ENCODE measurements at regions not wholly inside any gene's neighbourhood (a gene's known extent, or its start where the extent isn't known, plus 50 kb on each side); places are given as distances from the start of the nearest gene placed in this dataset.

GRCh38 chr2:18821431-18821830 lies 232.1 kb upstream of the NT5C1B start:
- TF ChIP-seq CTCF (IDR thresholded peaks at IDR 0.05; ENCODE audit: extremely low read depth in 1 of 2, insufficient read depth in 1 of 2, low read depth in 1 of 2, low read length in 2 of 2) (no peak), POLR2A (IDR thresholded peaks at IDR 0.05; ENCODE audit: low read depth, low read length) (no peak), EZH2 (IDR thresholded peaks at IDR 0.05; ENCODE audit: borderline replicate concordance, low read depth, low read length, severe bottlenecking) (no peak)

Measured in endothelial cell of umbilical vein (primary cell).